ENCODE measurements at regions not wholly inside any gene's neighbourhood (a gene's known extent, or its start where the extent isn't known, plus 50 kb on each side); places are given as distances from the start of the nearest gene placed in this dataset.

DNA sequence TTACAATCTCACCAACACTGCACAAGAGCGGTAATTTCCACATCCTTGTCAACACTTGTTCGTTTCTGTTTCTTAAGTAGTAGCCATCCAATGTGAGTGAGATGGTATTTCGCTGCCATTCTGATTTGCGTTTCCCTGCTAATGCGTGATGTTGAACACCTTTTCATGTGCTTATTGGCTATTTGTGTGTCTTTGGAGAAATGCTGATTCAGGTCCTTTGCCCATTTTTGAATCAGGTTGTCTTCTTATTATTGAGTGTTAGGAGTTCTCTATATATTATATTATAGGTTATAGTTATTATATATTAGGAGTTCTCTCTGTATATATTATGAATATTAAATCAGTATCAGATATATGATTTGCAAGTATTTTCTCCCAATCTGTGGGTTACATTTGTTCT lies 59.9 kb upstream of the IRX4 start:
- Histone ChIP-seq H3K27me3 (ENCODE audit: control insufficient read depth, insufficient read depth, low read length) (peaks cover 5% of the 10 kb centered on the region), H3K36me3 (ENCODE audit: control insufficient read depth, insufficient read depth, low read length) (no peaks in the 10 kb centered on the region), H3K9ac (ENCODE audit: low read length) (no peak overlapping the region), H3K4me3 (ENCODE audit: low read length) (no peak overlapping the region), H3K9me3 (ENCODE audit: control insufficient read depth, low read length) (no peaks in the 10 kb centered on the region), H3K4me1 (ENCODE audit: control insufficient read depth, insufficient read depth, low read length) (no peaks in the 10 kb centered on the region)

DNA sequence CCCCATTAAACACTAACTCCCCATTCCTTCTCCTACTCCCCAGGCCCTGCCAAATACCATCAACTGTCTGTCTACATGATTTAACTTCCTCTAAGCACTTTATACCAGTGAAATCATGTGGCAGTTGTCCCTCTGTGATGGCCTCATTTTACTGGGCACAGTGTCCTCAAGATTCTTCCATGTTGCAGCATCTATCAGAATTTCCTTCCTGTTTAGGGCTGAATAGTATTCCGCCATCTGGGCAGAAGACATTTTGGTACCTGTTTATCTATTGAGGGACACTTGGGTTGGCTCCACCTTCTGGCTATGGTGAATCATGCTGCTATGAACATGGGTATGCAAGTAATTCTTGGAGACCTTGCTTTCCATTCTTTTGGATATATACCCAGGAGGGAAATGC lies 59.4 kb upstream of the IRX4 start:
- Histone ChIP-seq H3K27me3 (ENCODE audit: control insufficient read depth, insufficient read depth, low read length) (peaks cover 5% of the 10 kb centered on the region), H3K36me3 (ENCODE audit: control insufficient read depth, insufficient read depth, low read length) (no peaks in the 10 kb centered on the region), H3K4me3 (ENCODE audit: low read length) (no peak overlapping the region), H3K9me3 (ENCODE audit: control insufficient read depth, low read length) (no peaks in the 10 kb centered on the region), H3K9ac (ENCODE audit: low read length) (no peak overlapping the region), H3K4me1 (ENCODE audit: control insufficient read depth, insufficient read depth, low read length) (no peaks in the 10 kb centered on the region)

DNA sequence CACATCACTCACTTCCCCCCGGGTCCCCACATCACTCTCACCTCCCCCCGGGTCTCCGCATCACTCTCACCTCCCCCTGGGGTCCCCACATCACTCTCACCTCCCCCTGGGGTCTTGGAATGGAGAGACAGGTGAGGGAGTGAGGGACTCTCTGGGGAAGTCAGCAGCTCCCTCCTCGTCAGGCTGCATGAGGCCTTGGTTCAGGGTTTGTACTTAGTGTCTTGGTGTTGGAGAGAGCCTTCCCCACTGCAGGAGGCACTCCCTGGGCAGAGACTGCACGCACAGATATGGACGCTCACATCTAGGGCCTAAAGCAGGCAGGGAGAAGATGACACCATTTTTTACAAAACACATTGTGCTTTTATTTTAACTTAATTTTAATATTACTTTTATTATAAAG lies 56.5 kb upstream of the IRX4 start:
- H3K4me1 ChIP-seq (ENCODE audit: control insufficient read depth, insufficient read depth, low read length), result no peaks in the 10 kb centered on the region
- no peaks in the 10 kb centered on the region for H3K27me3 ChIP-seq (ENCODE audit: control insufficient read depth, insufficient read depth, low read length)
- H3K4me3 ChIP-seq (ENCODE audit: low read length), result no peak overlapping the region

DNA sequence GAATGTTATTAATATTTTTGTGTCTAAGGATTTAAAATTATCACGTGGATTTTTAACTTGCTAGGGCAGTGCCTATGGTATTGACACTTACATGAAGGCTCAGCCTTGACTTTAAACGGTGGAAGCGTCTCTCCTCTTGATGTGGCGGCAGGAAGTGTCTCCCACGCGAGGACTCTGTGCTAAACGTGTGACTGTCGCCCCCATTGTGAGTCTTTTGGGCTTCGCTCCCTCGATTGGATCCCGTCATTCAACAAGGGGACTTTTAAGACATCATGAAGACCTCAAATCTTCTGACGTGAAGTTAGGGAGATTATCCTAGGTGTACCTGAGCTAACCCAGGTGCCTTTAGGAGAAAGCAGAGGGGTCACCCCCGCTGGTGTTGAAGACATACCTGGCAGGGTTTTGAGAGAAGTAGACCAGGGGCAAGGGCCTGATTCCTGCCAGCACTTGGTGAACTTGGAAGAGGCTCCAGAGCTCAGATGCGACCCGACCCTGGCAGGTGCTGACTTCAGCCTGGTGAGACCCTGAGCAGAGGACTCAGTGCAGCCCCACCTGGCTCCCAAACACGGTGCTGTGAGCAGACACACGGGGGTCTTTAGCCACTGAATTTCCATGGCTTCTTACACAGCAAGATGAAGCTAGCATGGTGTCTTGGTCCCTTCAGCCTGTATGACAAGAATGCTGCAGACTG lies 55.7 kb upstream of the IRX4 start:
- no peaks in the 10 kb centered on the region for H3K27me3 ChIP-seq (ENCODE audit: control insufficient read depth, insufficient read depth, low read length)
- no peak overlapping the region for H3K4me3 ChIP-seq (ENCODE audit: low read length)

More for the DNA sequence above, 56.5 kb upstream of the IRX4 start:
- no peaks in the 10 kb centered on the region for H3K36me3 ChIP-seq (ENCODE audit: control insufficient read depth, insufficient read depth, low read length)
- H3K9me3 ChIP-seq (ENCODE audit: control insufficient read depth, low read length), result no peaks in the 10 kb centered on the region
- H3K9ac ChIP-seq (ENCODE audit: low read length), result no peak overlapping the region

DNA sequence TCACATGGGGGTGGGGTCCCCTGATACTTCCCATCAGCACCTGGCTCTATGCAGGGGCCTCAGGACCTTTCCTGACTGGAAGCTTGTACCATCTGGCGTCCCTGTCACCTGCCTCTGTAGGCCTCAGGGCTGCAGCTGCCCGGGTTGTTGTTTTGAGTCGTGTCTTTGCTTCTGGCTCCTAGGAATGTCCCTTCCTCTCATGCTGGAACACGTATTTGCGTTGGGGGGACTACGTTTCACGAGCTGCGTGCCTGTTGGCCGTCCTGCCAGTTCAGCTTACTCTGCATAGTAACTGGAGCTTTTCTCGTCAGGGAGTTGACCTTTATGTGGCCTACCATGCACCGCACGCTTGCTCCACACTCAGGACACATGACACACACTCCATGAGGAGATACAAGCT lies 54.9 kb upstream of the IRX4 start:
- H3K9me3 ChIP-seq (ENCODE audit: control insufficient read depth, low read length), result no peaks in the 10 kb centered on the region
- H3K9ac ChIP-seq (ENCODE audit: low read length), result no peak overlapping the region
- H3K4me1 ChIP-seq (ENCODE audit: control insufficient read depth, insufficient read depth, low read length), result no peaks in the 10 kb centered on the region
- no peaks in the 10 kb centered on the region for H3K36me3 ChIP-seq (ENCODE audit: control insufficient read depth, insufficient read depth, low read length)
- no peaks in the 10 kb centered on the region for H3K27me3 ChIP-seq (ENCODE audit: control insufficient read depth, insufficient read depth, low read length)
- no peak overlapping the region for H3K4me3 ChIP-seq (ENCODE audit: low read length)

More for the DNA sequence above, 55.7 kb upstream of the IRX4 start:
- no peak overlapping the region for H3K9ac ChIP-seq (ENCODE audit: low read length)
- no peaks in the 10 kb centered on the region for H3K4me1 ChIP-seq (ENCODE audit: control insufficient read depth, insufficient read depth, low read length)
- no peaks in the 10 kb centered on the region for H3K9me3 ChIP-seq (ENCODE audit: control insufficient read depth, low read length)
- no peaks in the 10 kb centered on the region for H3K36me3 ChIP-seq (ENCODE audit: control insufficient read depth, insufficient read depth, low read length)

DNA sequence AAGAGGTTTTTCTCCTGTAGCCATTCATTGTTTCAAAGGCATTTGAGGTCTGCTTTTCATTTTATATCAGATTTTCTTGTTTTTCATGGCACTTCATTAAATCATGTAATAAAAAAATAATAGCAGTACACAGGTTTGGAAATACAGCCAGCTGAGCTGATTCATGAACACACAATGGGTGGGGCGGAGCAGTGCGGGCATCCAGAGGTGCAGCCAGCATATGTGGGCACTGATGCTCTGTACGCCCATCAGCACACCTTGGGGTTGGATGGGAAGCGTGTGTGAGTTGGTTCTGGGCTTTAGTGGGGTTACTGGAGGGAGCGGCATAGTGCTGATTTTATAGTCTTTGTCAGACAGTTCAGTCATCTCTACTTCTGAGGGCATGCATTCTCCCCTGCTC lies 54.2 kb upstream of the IRX4 start:
- Histone ChIP-seq H3K4me3 (ENCODE audit: low read length) (no peak overlapping the region), H3K27me3 (ENCODE audit: control insufficient read depth, insufficient read depth, low read length) (peaks cover 4% of the 10 kb centered on the region), H3K4me1 (ENCODE audit: control insufficient read depth, insufficient read depth, low read length) (no peaks in the 10 kb centered on the region), H3K9ac (ENCODE audit: low read length) (no peak overlapping the region), H3K9me3 (ENCODE audit: control insufficient read depth, low read length) (no peaks in the 10 kb centered on the region), H3K36me3 (ENCODE audit: control insufficient read depth, insufficient read depth, low read length) (no peaks in the 10 kb centered on the region)

DNA sequence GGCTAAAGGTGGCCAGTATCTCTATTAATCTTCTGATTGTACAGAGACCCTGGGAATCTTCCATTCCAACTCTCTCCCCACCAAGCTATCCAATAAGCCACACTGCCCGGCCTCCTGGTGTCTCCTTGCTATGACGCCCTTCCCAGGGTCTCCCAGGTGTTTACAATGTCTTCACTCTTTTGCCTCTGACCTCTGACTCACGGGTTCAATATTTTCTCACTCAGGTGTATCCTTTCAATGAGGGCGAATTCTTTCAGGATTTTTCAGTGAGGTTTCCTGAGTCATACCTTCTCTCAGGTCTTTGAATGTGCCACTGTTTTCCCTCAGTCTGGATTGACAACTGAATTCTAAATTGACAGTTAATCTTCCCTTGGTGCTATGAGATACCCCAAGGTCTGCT lies 53.7 kb upstream of the IRX4 start:
- no peaks in the 10 kb centered on the region for H3K36me3 ChIP-seq (ENCODE audit: control insufficient read depth, insufficient read depth, low read length)
- H3K4me1 ChIP-seq (ENCODE audit: control insufficient read depth, insufficient read depth, low read length), result no peaks in the 10 kb centered on the region
- H3K27me3 ChIP-seq (ENCODE audit: control insufficient read depth, insufficient read depth, low read length), result peaks cover 9% of the 10 kb centered on the region
- H3K9ac ChIP-seq (ENCODE audit: low read length), result no peak overlapping the region
- H3K9me3 ChIP-seq (ENCODE audit: control insufficient read depth, low read length), result no peaks in the 10 kb centered on the region
- no peak overlapping the region for H3K4me3 ChIP-seq (ENCODE audit: low read length)

DNA sequence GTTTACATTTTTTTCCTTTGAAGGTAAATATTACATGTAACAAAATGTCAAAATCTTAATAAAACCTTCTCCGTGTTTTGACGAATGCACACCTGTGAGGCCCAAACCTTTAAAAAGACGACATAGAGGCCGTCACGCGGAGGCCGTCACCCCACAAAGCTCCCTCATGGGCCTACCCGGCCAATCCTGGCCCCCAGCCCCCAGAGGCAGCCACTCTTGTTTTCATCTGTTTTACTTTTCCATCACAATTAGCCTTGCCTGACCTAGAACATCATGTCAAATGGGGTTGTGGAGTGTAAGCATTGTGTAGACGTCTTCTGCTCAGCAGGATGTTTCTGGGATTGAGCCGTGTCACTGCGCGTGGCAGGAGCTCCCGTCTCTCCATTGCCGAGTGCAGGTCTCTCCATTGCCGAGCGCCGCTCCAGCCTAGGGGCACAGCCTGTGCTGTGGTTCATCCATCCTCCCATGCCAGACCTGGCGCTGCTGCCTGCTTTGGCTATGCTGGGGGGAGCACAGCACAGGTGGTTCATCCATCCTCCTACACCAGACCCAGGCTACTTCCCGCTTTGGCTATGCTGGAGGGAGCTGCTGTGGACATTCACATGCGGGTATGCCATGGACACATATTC lies 52.2 kb upstream of the IRX4 start:
- Histone ChIP-seq H3K27me3 (ENCODE audit: control insufficient read depth, insufficient read depth, low read length) (peaks cover 24% of the 10 kb centered on the region), H3K4me3 (ENCODE audit: low read length) (no peak overlapping the region), H3K4me1 (ENCODE audit: control insufficient read depth, insufficient read depth, low read length) (no peaks in the 10 kb centered on the region), H3K9ac (ENCODE audit: low read length) (no peak overlapping the region), H3K36me3 (ENCODE audit: control insufficient read depth, insufficient read depth, low read length) (no peaks in the 10 kb centered on the region), H3K9me3 (ENCODE audit: control insufficient read depth, low read length) (no peaks in the 10 kb centered on the region)

DNA sequence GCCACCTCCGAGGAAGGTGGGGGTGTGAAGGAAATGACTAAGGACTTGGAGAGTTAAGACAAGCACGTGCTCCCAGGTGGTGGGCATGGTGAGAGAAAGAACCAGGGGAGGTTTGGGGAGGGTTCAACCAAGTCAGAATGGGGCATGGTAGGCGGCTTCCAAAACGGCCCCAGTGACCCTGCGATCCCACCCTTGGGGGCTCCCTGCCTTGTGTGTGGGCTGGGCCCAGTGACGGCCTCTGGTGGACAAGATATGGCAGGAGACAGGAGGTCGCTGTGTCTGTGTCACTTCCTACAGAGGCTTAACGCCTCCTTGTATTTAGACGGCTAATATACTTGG lies 51.3 kb upstream of the IRX4 start:
- Histone ChIP-seq H3K27me3 (ENCODE audit: control insufficient read depth, insufficient read depth, low read length) (peaks cover 33% of the 10 kb centered on the region), H3K9me3 (ENCODE audit: control insufficient read depth, low read length) (no peaks in the 10 kb centered on the region)

DNA sequence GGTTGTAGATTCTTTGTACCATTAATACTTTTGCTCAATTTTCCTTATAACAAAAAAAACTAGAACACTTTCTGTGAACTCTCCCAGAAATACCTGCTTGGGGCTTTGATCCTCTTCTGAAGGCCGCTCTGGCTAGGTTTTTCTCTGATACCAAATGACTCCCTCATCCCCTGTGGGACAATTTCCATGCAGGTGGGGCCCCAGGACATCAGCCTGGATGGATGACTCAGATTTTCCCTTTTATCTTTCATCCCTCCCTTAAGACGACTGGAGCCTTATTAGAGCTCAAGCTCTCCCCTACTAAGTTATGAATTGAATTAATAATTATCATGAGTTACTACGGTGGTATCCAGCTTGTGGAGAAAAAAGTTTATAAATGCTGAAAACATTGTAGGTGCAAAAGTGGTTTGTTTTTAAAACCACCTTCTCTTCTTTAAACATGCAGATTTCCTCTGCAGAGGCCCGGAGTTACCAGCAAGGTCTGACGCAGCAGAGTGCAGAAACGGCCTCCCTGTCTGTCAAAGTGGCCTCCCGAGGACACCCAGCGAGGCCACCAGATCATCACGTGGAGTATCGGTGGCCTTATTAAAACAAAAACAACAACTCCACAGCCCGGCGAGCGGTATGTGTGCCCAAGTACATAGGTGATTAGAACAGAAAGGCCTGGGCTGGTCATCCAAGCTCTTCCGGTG lies 50.8 kb upstream of the IRX4 start:
- no peaks in the 10 kb centered on the region for H3K9me3 ChIP-seq (ENCODE audit: control insufficient read depth, low read length)
- no peak overlapping the region for H3K4me3 ChIP-seq (ENCODE audit: low read length)
- H3K36me3 ChIP-seq (ENCODE audit: control insufficient read depth, insufficient read depth, low read length), result no peaks in the 10 kb centered on the region
- H3K9ac ChIP-seq (ENCODE audit: low read length), result no peak overlapping the region
- H3K27me3 ChIP-seq (ENCODE audit: control insufficient read depth, insufficient read depth, low read length), result peaks cover 33% of the 10 kb centered on the region
- no peaks in the 10 kb centered on the region for H3K4me1 ChIP-seq (ENCODE audit: control insufficient read depth, insufficient read depth, low read length)

More for the DNA sequence above, 51.3 kb upstream of the IRX4 start:
- no peaks in the 10 kb centered on the region for H3K36me3 ChIP-seq (ENCODE audit: control insufficient read depth, insufficient read depth, low read length)
- H3K4me1 ChIP-seq (ENCODE audit: control insufficient read depth, insufficient read depth, low read length), result no peaks in the 10 kb centered on the region
- H3K9ac ChIP-seq (ENCODE audit: low read length), result no peak overlapping the region
- no peak overlapping the region for H3K4me3 ChIP-seq (ENCODE audit: low read length)

Data from mucosa of stomach (tissue), 1 donor.